Loucy (cell line): ENCODE measurements at regions not wholly inside any gene's neighbourhood (a gene's known extent, or its start where the extent isn't known, plus 50 kb on each side); places are given as distances from the start of the nearest gene placed in this dataset.

Source experiments
- EZH2phosphoT487 ChIP-seq: fragments of 200-600 bp; IDR thresholded peaks from 2 replicates; pipeline ENCODE4 v1.6.1; 2018; ENCODE audit warnings: antibody characterized with exemption, mild to moderate bottlenecking, moderate library complexity, borderline replicate concordance
- TF ChIP-seq, protein P1 (sequence below): fragments of 200-600 bp; sonication (generic); conservative IDR thresholded peaks from 2 replicates; pipeline ENCODE4 v1.5.1; 2014; ENCODE audit warnings: mild to moderate bottlenecking, antibody characterized with exemption, low read length

DNA sequence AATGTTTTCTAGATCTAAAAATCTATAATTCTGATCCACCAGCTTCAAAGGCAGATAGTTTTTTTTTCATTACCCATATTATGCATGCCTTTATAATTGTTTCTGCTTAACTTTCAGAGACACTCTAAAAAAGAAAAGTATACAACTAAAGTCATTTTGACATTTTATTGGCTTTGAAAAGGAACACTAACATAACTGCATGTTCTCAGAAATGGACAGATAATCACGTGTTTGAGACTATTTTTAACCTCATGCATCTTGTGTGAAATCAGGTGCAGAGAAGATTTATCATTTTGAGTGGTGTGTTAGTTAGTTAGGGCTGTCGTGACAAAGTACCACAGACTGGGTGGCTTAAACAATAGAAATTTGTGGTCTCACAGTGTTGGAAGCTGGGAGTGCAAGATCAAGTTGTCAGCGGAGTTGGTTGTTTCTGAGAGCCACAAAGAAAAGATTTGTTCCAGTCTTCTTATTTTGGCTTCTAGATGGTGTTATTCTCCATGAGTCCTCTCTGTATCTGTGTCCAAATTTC lies 841.4 kb upstream of the LRATD1 start:
- TF ChIP-seq, protein P1, sequence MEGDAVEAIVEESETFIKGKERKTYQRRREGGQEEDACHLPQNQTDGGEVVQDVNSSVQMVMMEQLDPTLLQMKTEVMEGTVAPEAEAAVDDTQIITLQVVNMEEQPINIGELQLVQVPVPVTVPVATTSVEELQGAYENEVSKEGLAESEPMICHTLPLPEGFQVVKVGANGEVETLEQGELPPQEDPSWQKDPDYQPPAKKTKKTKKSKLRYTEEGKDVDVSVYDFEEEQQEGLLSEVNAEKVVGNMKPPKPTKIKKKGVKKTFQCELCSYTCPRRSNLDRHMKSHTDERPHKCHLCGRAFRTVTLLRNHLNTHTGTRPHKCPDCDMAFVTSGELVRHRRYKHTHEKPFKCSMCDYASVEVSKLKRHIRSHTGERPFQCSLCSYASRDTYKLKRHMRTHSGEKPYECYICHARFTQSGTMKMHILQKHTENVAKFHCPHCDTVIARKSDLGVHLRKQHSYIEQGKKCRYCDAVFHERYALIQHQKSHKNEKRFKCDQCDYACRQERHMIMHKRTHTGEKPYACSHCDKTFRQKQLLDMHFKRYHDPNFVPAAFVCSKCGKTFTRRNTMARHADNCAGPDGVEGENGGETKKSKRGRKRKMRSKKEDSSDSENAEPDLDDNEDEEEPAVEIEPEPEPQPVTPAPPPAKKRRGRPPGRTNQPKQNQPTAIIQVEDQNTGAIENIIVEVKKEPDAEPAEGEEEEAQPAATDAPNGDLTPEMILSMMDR = no peak
- no peak for TF ChIP-seq EZH2phosphoT487
